GM19438 (cell line): ENCODE measurements at regions not wholly inside any gene's neighbourhood (a gene's known extent, or its start where the extent isn't known, plus 50 kb on each side); places are given as distances from the start of the nearest gene placed in this dataset.

ENCODE experiments used
- ATAC-seq: cut with Tn5 transposase; IDR thresholded peaks from one replicate; pipeline ENCODE4 v1.9.1; 2021; ENCODE audit warnings: low read depth; ENCODE audit not compliant: unreplicated experiment

DNA sequence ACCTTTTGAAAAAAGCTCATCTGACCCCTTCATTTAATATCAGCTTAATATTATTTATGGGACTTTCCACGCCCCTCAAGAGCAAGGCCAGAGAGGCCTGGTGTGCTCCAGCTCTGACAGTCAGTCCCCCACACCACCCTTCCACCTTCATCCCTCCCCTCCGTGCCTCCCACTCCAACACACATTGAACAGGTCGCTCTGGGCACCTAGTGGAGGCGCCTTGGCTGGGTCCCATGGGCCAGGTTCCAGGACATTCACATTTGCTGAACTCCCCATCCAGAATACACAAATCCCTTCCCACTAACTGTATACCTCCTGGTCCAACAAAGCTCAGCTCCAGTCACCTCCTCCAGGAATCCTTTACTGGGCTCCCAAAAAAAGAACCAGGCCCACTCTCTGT is 137.5 kb downstream of the BCOR start:
- no peak for ATAC-seq

DNA sequence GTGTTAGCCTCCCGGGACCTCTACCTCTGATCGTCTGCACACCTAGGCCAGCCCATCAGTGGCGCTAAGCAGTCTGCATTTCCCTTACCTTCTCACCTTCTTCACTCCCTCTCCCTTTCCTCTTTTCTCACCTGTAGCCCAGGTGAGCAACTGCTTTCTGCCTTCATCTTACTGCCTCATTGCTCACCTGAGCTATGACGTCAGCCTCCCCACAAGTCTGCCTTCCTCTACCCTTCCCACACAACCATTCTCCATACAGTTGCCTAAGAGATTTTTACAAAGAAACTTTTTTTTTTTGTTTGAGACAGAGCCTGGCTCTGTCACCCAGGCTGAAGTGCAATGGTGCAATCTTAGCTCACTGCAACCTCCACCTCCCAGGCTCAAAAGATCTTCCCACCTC is 136.3 kb downstream of the BCOR start:
- ATAC-seq: no peak

DNA sequence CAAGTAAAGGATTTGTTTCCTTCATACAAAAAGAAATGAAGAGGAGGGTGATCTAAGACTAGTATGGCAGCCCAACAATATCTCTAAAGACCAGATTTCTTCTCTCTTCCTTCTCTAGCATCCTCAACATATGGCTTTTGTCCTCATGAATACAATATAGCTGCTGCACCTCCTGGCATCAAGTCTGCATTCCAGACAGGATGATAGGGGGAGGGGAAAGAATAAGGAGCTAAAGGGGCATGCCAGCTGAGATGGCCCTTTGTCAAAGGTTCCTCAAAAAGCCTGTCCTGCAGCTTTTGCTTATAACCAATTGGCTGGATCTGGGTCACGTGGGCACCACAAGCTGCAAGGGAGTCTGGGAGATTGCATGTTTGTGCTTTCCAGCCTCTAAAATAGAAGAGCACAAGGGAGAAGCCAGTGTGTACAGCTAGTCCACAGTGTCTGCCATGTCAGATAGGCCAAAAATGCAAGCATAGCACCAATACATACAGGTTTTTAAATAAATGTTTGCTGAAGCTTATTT is 132.6 kb downstream of the BCOR start:
- no peak for ATAC-seq

DNA sequence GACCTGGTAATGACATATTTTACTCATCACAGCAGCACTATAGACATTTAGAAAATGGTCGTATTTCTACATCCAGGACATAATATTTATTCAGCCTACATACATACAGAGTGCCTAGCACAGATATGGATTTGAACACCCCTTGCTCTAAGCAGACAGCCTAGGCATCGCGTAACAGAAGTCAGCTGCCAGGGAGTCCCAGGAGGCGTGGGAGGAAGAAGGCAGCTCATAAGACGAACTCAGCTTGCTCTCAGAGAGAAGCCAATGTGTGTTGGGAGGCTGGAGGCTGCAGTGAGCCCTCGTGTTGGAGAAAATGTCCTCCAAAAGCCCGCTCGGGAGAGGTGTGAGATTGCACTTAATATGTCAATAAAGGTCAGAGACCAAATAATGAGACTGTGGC is 131.6 kb downstream of the BCOR start:
- ATAC-seq: no peak

DNA sequence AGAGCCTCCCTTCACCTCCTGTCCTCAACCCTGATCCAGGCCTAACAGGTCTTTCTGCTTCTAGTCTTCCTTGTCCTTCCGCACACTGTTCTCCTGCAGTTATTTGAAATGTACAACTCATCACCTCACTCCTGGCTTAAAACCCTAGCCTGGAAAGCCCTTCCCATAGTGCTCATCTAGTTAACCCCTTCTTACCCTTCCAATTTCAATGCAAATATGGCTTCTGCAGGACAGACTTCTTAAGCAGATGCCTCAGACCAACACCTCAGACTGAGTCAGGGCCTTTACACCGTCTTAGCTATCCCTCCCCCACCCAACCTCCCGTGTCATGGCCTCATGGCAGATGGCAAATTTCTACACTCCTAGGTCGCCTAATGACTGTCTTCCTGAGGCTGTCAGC is 130.4 kb downstream of the BCOR start:
- no peak for ATAC-seq

DNA sequence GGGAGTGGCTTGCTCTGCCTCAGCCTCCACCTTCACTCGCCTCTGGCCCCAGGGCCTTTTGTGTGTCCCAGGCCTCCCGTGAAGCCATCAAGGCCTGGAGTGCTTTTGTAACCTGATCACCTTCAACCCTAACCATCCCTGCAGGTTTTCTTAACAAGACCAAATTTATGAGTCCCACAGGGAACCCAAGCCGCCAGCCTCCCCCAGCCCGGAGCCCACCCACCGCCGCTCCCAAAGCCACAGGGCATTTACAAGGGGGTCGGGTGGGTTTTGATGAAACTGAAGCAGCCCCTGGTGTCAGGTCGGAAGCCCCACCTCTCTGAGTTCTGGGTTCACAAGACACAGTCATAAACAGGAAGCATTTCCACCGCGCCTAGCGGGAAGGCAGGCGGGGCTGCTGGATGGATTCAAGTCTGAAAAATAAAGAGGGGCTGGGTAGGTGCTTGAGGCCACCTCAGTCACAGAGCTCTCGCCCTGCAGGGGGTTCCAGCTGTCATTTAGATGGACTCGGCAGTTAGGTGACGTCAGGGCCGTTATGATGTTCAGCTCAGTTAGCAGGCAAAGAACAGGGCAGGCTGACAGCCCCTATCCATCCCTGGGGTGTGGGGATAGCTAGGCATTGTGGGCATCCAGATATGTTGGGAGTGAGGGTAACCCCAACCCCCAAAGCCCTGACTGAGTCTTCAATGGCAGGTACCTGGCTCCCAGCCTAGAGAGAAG is 128.5 kb downstream of the BCOR start:
- ATAC-seq: no peak

DNA sequence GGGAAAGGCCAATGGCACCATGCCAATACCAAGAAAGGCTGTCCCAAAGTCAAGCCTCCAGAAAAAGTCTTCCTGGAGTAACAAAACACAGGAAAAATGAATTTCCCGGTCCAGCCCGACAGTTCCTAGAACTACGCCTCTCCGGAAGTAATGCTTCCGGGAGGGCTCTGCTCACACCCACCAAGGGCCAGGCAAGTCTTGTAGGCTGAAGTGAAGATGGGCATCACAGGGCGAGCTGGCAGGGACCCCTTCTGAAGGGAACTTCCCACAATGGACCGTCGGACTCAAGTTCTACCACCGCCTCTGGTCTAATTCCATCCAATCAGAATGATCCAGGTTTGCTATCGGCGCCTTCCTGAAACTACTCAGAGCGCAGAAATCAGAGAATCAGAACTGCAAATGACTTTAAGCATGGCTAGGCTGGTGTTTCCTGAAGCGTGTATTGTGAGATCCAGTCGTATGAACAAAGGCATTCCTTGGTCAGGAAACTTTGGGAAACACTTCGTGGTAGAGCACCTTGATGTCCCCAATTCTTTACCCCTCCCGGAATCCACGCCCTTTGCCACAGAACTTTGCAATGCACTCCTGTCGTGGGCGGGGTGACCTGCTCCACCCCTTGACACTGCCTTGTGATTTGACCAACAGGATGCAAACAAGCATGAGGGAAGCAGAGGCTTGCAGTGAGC is 127.8 kb downstream of the BCOR start:
- no peak for ATAC-seq

DNA sequence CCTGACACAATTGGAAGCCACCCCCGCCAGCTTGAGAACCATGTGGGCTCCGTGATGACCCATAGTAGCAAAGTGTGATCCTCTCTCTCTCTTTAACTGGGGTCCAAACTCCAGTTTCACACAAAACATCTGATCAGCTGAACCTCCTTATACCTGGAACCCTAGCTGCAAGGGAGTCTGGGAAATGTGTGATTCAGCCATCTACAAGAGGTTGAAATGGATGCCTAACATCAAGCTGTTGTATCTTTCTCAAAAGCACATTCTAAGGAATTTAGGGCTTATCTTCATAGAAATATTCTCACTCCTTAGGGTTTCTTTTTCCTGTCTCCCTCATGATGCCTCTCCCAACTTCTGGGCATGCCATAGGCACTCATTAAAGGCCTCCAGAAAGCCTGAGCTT is 126.0 kb downstream of the BCOR start:
- no peak for ATAC-seq

DNA sequence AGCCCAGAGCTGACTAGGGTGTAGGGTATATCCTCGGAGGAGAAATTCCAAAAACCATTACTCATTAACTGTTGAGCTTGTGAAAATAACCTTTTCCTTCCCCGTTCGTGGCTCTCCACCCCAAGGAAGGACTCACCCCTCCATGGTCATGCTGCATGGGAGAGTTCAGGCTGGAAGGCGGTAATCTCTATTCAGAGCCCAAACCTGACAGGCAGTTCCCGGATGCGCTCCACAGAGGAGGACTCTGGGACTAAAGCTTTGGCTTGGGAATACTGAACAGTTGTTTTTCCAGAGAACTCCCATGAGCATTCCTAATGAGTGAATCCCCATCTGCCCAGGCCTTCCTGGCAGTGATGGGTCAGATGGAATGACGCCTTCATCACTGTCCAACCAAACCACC is 125.4 kb downstream of the BCOR start:
- no peak for ATAC-seq

DNA sequence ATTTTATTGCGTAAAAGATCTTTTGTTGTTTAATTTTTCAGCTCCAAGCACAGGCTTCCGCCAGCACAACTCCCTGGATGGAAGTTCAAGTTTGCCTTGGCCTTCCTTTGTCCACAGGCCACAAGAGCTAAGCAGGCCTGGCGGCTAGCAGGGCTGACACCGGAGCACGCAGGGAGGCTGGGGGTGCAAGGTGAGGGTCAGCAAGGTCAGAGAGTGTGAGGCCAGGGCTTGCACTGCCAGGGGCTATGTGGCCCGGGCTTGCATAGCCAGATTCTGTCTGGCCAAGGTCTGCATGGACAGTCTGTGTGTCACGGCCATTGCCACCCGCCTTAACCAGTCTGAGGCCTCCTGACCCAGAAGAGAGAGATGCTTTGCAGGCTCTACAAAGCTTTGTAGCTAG is 123.9 kb downstream of the BCOR start:
- no peak for ATAC-seq

DNA sequence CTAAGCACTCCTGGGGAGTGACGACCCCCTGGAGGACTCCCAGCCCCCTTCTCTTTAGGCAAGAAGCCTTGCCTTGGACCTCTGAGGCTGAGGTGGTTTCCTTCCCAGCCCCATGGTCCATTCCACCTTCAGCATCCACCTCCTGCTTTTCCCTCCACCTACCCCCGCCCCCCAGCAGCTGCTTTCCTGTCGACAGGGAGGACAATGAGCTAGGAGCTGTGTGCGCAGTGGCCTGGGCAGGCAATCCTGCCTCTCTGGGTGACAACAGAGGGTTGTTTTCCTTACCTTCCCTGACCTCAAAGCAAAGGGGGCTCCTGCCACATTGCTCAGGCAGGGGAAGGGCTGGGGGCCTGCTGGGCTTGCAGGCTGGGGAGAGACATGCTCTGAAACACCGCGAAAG is 123.5 kb downstream of the BCOR start:
- ATAC-seq: no peak

DNA sequence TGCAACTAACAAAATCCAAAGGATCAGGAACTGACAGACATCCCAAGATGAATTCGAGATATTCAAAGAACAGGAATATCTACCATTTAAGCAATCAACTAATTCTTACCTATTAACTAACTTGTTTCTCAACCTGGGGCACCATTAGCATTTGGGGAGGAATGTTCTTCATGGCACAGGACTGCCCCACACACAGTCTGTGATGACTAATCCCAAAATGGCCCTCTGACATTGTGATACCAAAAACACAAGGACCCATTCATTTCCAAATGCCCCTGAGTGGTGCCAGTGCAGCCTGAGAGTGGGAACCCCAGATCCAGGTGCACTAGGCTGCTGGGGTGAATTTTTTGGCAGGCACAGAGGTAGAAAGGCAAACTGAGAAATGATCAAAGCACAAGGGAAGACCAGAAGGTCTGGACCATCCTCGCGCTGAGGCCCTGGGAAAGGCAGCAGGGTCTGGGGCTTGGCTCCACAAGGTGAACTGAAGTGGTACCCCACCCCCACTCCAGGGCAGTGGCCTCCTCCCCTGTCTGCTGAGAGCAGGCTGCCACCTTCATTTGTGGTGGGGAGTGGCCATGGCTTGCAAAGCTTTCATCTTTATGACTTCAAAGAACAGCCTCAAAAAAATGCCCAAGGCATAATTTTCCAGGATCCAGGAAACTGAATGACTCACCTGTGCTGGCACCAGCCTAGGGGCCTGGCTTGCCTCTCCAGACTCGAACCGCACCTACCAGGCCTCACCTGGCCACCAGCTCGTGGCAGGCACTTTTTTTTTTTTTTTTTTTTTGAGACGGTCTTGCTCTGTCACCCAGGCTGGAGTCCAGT is 122.4 kb downstream of the BCOR start:
- ATAC-seq: no peak

DNA sequence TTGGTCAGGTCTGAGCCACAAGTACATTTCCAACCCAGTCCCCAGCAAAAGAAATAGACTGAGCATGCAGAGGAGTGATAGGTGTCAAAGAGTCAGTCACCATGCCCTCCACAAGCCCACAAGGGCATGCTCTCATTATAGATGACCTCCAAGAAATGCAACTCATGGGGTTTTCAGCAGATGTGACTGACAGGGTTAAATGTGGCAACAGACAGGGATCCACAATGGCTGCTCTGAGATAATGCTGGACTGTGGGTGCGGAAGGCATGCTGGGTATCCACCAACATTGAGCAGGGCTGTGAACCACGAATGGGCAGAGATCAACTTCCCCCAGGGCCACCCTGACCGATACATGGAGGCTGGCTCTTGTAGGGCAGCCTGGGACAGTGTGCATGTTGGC is 115.8 kb downstream of the BCOR start:
- no peak for ATAC-seq

DNA sequence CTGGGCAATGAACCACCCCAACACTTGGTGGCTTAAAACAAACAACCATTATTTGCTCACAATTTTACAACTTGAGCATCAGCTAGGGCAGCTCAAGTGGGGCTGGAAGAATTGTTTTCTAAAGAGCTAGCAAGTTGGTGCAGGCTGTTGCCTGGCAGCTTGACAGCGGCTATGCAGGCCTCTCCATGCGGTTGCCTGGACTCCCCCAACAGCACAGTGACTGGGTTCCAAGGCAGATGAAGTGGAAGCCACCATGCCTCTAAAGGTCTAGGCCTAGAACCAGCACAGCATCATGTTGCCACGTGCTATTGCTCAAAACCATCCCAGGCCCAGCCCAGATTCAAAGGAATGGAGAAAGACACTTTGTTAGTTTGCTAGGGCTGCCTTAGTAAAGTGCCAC is 114.8 kb downstream of the BCOR start:
- no peak for ATAC-seq

DNA sequence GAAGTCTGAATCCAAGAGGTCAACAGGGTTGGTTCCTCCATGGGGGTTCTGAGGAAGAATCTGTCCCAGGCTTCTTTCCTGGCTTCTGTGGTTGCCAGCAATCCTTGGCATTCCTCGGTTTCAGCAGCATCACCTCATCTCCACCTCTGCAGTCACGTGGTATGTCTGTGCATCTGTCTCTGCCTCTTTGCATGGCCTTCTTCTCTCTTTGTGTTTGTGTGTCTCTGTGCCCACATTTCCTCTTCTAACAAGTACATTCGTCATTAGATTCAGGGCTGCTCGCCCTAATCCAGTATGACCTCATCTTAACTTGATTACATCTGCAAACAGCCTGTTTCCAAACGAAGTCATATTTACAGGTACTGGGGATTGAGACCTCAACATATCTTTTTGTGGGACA is 114.0 kb downstream of the BCOR start:
- ATAC-seq: no peak

DNA sequence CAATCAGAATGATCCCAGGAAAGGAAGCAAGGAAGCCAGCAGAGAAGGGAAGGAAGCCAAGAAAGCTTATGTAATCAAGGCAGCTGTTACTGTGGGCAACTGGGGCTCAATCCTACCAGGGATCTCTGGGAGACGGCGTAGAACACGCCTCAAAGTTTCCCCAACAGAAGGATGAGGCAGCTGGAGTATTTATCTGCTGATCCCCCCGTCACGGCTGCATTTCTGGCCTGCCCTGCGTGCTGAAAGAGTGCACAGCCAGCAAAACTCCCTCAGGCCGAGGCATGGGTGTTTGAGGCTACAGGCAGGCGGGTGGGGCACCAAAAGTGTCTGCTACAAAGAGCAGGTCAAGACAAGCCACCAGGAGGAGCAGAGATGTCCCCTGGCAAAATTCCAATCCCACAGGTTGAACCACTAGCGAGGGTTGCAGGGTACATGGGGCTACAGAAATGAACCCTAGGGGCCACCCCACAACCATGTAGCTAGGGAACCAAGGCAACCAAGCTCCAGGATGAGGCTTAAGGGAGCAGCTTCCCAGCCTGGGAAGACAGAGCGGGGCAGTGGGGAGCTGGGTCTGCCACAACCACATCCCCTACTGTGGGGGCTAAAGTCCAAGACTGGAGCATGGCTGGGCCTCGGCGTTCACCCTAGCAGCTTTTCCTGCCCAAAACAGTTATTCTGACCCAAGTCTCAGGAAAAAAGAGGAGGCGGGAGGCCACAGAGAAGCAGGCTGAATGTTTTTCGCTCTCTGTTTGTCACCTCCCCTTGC is 113.4 kb downstream of the BCOR start:
- ATAC-seq: no peak

DNA sequence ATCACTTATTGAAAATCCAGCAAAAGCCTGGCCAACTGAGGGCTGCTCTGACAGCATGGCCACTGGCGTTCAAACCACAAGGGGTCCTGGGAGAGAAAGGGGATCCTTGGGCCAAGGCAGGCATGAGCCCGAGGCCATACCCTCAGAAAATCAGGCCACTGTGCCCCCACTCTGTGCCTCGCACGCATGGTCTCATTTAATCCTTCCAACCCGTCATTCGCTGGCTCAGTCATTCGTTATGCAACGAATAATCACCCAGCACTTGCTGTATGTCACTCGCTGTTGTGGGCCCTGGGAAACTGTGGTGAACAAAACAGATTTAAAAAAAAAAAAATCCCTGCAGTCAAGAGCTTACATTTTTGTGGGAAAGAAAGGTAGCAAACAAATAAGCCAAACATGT is 112.7 kb downstream of the BCOR start:
- ATAC-seq: no peak

DNA sequence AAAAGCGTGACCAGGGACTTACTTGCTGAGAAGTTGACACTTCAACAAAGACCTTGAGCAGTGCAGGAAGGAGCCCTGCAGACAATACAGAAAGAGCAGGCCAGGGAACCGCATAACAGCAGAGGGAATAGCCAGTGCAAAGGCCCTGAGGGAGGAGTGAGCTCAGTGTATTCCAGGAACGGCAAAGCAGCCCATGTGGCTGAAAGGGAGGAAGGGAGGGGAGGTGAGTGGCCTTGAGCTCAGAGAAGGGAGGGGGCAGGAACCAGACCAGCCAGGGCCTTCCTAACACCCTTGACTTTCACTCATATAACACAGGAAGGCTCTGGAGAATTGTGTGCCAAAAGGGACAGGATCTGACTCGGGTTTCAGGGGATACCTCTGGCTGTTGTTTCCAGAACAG is 112.2 kb downstream of the BCOR start:
- no peak for ATAC-seq

DNA sequence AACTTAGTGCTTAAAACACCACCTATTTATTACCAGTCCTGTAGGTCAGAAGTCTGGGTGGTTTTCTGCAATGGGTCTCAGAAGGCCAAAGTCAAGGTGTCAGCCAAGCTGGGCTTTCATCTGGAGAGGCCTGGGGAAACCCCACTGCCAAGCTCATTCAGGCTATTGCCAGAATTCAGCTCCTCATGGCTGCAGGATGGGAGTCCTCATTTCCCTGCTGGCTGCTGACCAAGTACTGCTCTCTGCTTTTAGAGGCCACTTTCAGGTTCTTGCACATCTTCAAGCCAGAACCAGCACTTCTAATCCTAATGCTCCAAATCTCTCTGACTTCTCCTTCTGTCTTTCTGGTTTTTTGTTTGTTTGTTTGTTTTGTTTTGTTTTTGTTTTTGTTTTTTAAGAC is 109.3 kb downstream of the BCOR start:
- no peak for ATAC-seq

DNA sequence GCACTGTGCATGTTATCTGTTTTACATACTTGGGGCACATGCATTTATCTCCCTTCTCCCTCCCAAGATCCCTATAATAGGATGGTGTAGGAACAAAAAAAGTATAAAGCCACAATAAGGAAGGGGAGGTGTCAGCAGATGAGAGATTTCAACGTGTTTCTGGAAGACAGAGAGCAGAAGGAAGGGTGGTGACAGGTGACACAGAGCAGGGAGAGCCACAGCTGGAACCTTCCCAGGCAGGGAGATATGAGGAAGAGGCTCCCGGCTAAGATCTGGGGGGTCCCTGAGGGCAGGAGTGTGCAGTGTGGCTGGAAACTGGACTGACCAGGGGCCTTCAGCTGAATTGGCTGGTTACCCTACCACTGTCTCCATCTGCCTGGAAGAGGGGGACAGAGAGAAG is 107.4 kb downstream of the BCOR start:
- ATAC-seq: no peak

DNA sequence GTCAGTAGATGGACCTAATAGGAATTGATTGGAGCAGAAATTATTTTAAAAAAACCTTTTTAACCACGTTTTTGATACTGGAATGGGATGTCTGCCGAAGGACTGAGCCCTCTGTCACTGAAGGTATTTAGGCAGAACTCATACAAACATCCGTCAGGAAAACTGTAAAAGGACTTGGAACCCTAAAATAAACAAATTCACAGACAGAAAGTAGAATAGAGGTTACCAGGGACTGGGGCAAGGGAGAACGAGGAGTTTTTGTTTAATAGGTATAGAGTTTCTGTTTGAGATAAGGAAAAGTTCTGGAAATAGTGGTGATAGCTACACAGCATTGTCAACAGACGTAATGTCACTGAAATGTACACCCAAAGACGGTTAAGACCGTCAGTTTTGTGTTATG is 105.5 kb downstream of the BCOR start:
- ATAC-seq: no peak
